Stomach (tissue), 8 donors: ENCODE measurements at regions not wholly inside any gene's neighbourhood (a gene's known extent, or its start where the extent isn't known, plus 50 kb on each side); places are given as distances from the start of the nearest gene placed in this dataset.

Source experiments
- DNase-seq, 2 donors: peaks; one replicate each; pipeline versions ENCODE4 v3.0.0 to v3.0.0-alpha.2; 2013 to 2019
- H3K27ac ChIP-seq, 5 donors: fragments of 200-600 bp in 4 of 5; sonication (generic) in 4 of 5; one replicate each; pipeline ENCODE4 v1.5.1; 2013 to 2019; ENCODE audit warnings: mild to moderate bottlenecking in 1 of 5, moderate library complexity in 1 of 5
- H3K27me3 ChIP-seq, 3 donors: fragments of 200-600 bp; sonication (generic); one replicate each; pipeline ENCODE4 v1.5.1; 2017 to 2019; ENCODE audit warnings: mixed run types in 1 of 3
- H3K36me3 ChIP-seq, 4 donors: fragments of 200-600 bp; sonication (generic); 1 replicate in 3 of 4; 2 replicates in 1 of 4; pipeline ENCODE4 v1.5.1; 2016 to 2019
- H3K4me1 ChIP-seq, 4 donors: fragments of 200-600 bp; sonication (generic); one replicate each; pipeline ENCODE4 v1.5.1; 2016 to 2019
- H3K4me3 ChIP-seq, 4 donors: fragments of 200-600 bp; sonication (generic) in 3 of 4; one replicate each; pipeline ENCODE4 v1.5.1; 2016 to 2019; ENCODE audit warnings: mild to moderate bottlenecking in 1 of 4
- H3K9me3 ChIP-seq, 4 donors: fragments of 200-600 bp; sonication (generic); one replicate each; pipeline ENCODE4 v1.5.1; 2016 to 2019
- EP300 ChIP-seq: sonication (generic); formaldehyde crosslinking; IDR thresholded peaks from one replicate; pipeline ENCODE4 v1.6.1; 2017; ENCODE audit warnings: antibody characterized with exemption
- POLR2A ChIP-seq, 4 donors: fragments of 450-650 bp; IDR thresholded peaks; one replicate each; pipeline ENCODE4 v1.6.1; 2016; ENCODE audit warnings: antibody characterized with exemption in 4 of 4, control low read depth in 2 of 4, mild to moderate bottlenecking in 1 of 4, moderate library complexity in 1 of 4
- POLR2AphosphoS5 ChIP-seq, 3 donors: sonication (generic); formaldehyde crosslinking; IDR thresholded peaks; one replicate each; pipeline ENCODE4 v1.6.1; 2016; ENCODE audit warnings: antibody characterized with exemption in 3 of 3
- WGBS, 5 donors: extraction: QIAGEN DNeasy Blood & Tissue Kit in 3 of 5; methylation state at CpG; one replicate each; pipeline versions ENCODE4 v1.1.5 to v1.1.7; 2013 to 2018; 5-methylcytosine and 5-hydroxymethylcytosine counted together
- intact Hi-C: fragments of 100-400 bp; cut with DNase I; formaldehyde crosslinking; loops from one replicate; pipeline ENCODE4 v1.15.1; 2023; ENCODE audit warnings: low total_unique reads
- TF ChIP-seq, protein P1 (sequence below), 7 experiments: fragments of 450-650 bp in 4 of 7; fragments of 200-600 bp in 3 of 7; sonication (generic) in 3 of 7; IDR thresholded peaks; one replicate each; pipeline ENCODE4 v1.5.1; 2016 to 2019; ENCODE audit warnings: antibody characterized with exemption in 7 of 7, control low read depth in 2 of 7, mild to moderate bottlenecking in 1 of 7
- donor health status: healthy with polysubstance abuse.
- donor health status: Bipolar disorder and iron deficiency.
- donor health status: healthy.

GRCh38 chr2:59456285-59456684, 1097.2 kb downstream of the BCL11A start:
- no peak overlapping the region for H3K27ac ChIP-seq
- 82 to 93% (median 85%) methylated on average over 2 of the region's 2 CpGs for WGBS, 5 donors
- H3K9me3 ChIP-seq, result no peaks in the 10 kb centered on the region
- H3K27me3 ChIP-seq, result no peaks in the 10 kb centered on the region
- TF ChIP-seq POLR2A (IDR thresholded peaks at IDR 0.05) (no peak), POLR2AphosphoS5 (IDR thresholded peaks at IDR 0.05) (no peak), EP300 (no peak)
- TF ChIP-seq, protein P1, sequence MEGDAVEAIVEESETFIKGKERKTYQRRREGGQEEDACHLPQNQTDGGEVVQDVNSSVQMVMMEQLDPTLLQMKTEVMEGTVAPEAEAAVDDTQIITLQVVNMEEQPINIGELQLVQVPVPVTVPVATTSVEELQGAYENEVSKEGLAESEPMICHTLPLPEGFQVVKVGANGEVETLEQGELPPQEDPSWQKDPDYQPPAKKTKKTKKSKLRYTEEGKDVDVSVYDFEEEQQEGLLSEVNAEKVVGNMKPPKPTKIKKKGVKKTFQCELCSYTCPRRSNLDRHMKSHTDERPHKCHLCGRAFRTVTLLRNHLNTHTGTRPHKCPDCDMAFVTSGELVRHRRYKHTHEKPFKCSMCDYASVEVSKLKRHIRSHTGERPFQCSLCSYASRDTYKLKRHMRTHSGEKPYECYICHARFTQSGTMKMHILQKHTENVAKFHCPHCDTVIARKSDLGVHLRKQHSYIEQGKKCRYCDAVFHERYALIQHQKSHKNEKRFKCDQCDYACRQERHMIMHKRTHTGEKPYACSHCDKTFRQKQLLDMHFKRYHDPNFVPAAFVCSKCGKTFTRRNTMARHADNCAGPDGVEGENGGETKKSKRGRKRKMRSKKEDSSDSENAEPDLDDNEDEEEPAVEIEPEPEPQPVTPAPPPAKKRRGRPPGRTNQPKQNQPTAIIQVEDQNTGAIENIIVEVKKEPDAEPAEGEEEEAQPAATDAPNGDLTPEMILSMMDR (IDR thresholded peaks at IDR 0.05), result no peak
- DNase-seq, result no peak
- no peak overlapping the region for H3K4me3 ChIP-seq
- H3K4me1 ChIP-seq, result no peaks in the 10 kb centered on the region
- intact Hi-C loops, result no loop called here
- H3K36me3 ChIP-seq, result no peaks in the 10 kb centered on the region

GRCh38 chr2:59449274-59449673, 1104.2 kb downstream of the BCL11A start:
- Histone ChIP-seq H3K27ac (no peak overlapping the region), H3K4me1 (no peaks in the 10 kb centered on the region), H3K4me3 (no peak overlapping the region), H3K27me3 (no peaks in the 10 kb centered on the region), H3K9me3 (no peaks in the 10 kb centered on the region), H3K36me3 (no peaks in the 10 kb centered on the region)
- no peak for TF ChIP-seq POLR2AphosphoS5 (IDR thresholded peaks at IDR 0.05)
- TF ChIP-seq POLR2A (IDR thresholded peaks at IDR 0.05), result no peak
- TF ChIP-seq, protein P1 (IDR thresholded peaks at IDR 0.05), result peak in 1 of 7 experiments; percentile 26
- intact Hi-C loops, result no loop called here
- DNase-seq, result peak in 1 of 2 donors; percentile 38
- 69 to 91% (median 77%) methylated on average over 1 of the region's 1 CpG for WGBS, 5 donors

GRCh38 chr2:59440491-59440890, 1113.0 kb downstream of the BCL11A start:
- intact Hi-C loops, result no loop called here
- no peaks in the 10 kb centered on the region for H3K36me3 ChIP-seq
- no peak overlapping the region for H3K4me3 ChIP-seq
- no peaks in the 10 kb centered on the region for H3K4me1 ChIP-seq
- no peak overlapping the region for H3K27ac ChIP-seq
- no peak for DNase-seq
- TF ChIP-seq, protein P1 (IDR thresholded peaks at IDR 0.05), result no peak
- TF ChIP-seq POLR2AphosphoS5 (IDR thresholded peaks at IDR 0.05) (no peak), EP300 (no peak), POLR2A (IDR thresholded peaks at IDR 0.05) (no peak)
- WGBS, 5 donors, result 75 to 81% (median 79%) methylated on average over 7 of the region's 7 CpGs
- H3K9me3 ChIP-seq, result no peaks in the 10 kb centered on the region
- no peaks in the 10 kb centered on the region for H3K27me3 ChIP-seq

DNA sequence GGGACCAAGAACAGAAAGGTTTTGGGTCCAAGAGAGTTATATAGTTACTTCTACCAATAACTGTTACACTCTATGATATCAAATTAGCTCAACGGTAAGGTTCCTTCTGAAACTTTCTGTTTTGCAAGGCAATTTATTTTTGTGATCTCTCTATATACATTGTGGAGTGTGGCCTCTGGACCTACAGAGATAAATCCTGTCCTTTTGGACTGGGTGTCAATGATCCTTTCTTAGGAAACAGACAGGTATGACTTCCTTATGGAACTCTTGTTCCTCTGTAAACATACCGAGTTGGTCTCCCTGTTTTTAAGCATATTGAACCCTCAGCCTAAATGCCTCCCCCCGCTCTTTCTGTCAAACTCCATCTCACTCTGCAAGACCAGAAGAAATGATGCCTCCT, 1117.8 kb downstream of the BCL11A start:
- DNase-seq, result no peak
- TF ChIP-seq, protein P1 (IDR thresholded peaks at IDR 0.05), result no peak
- no peak overlapping the region for H3K4me3 ChIP-seq
- H3K27ac ChIP-seq, result no peak overlapping the region
- no peaks in the 10 kb centered on the region for H3K27me3 ChIP-seq
- H3K9me3 ChIP-seq, result peaks cover 0 to 15% (median 8%) of the 10 kb centered on the region in 4 donors
- WGBS, 5 donors, result 78 to 92% (median 90%) methylated on average over 3 of the region's 3 CpGs
- H3K4me1 ChIP-seq, result no peaks in the 10 kb centered on the region
- intact Hi-C loops, result no loop called here
- no peaks in the 10 kb centered on the region for H3K36me3 ChIP-seq
